Activated CD8-positive, alpha-beta T cell treated with anti-CD3 and anti-CD28 coated beads for 36 hours (primary cell): ENCODE measurements at regions not wholly inside any gene's neighbourhood (a gene's known extent, or its start where the extent isn't known, plus 50 kb on each side); places are given as distances from the start of the nearest gene placed in this dataset.
"Not testable (repeated sequence)": the region's sequence is repeated elsewhere in the genome, so short reads cannot be mapped to it uniquely, and the experiment has no call there.

ENCODE experiments used
- ATAC-seq: fragments of 200-7000 bp; cut with Tn5 transposase; one replicate; pipeline ENCODE4 v1.10.0; 2021; ENCODE audit warnings: mild to moderate bottlenecking, moderate library complexity
- CTCF ChIA-PET: fragments of 350-600 bp; sonication (Branson Sonifier 250); formaldehyde crosslinking; loops from one replicate; lab custom pipeline; 2021; ENCODE audit warnings: antibody characterized with exemption; lab: Charles Lee
- POLR2A ChIA-PET: fragments of 350-600 bp; sonication (Branson Sonifier 250); formaldehyde crosslinking; loops from one replicate; lab custom pipeline; 2021; ENCODE audit warnings: antibody characterized with exemption; lab: Charles Lee
- DNase-seq: peaks from one replicate; pipeline ENCODE4 v3.0.0-alpha.2; 2020
- H3K27ac Mint-ChIP-seq: one replicate; pipeline ENCODE4 v1.8.0; 2021; ENCODE audit warnings: mild to moderate bottlenecking, mixed read lengths
- H3K27me3 Mint-ChIP-seq: one replicate; pipeline ENCODE4 v1.8.0; 2021; ENCODE audit warnings: mixed read lengths
- H3K36me3 Mint-ChIP-seq: one replicate; pipeline ENCODE4 v1.8.0; 2021; ENCODE audit warnings: low read depth, mixed read lengths
- H3K4me1 Mint-ChIP-seq: one replicate; pipeline ENCODE4 v1.8.0; 2021; ENCODE audit warnings: low read depth, mixed read lengths
- H3K4me3 Mint-ChIP-seq: one replicate; pipeline ENCODE4 v1.8.0; 2021; ENCODE audit warnings: mild to moderate bottlenecking, moderate library complexity, mixed read lengths
- H3K9me3 Mint-ChIP-seq: one replicate; pipeline ENCODE4 v1.8.0; 2021; ENCODE audit warnings: mixed read lengths
- intact Hi-C: fragments of 100-400 bp; cut with micrococcal nuclease; formaldehyde crosslinking; loops from one replicate; pipeline ENCODE4 v1.10.0; 2022
- TF ChIP-seq, protein P1 (sequence below): fragments of 200-600 bp; IDR thresholded peaks from one replicate; pipeline ENCODE4 v1.8.0; 2022; ENCODE audit warnings: antibody characterized with exemption, mild to moderate bottlenecking

DNA sequence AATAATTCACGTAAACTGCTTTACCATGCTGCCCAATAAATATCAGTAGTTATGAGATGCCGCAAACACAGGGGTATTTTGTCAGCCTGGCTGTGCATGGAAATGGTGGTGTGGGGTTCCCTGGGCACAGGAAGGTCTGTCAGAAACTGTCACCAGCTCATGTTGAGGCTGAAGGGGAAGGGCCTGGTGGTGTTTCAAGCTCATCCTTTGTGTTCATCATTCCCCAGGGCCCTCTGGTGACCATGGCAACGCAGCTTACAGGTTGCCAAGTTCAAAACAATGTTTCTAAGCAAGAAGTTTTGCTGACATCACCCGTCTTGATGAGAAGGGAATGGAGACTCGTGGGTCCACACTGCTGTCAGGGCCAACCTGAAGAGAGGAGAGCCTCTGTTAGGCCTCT is 348.9 kb upstream of the C16orf82 start:
- Mint-ChIP-seq H3K27me3 (peaks cover 3% of the 10 kb centered on the region), H3K36me3 (no peaks in the 10 kb centered on the region), H3K4me3 (no peak overlapping the region), H3K4me1 (no peaks in the 10 kb centered on the region), H3K27ac (no peak overlapping the region), H3K9me3 (no peaks in the 10 kb centered on the region)
- TF ChIP-seq, protein P1, sequence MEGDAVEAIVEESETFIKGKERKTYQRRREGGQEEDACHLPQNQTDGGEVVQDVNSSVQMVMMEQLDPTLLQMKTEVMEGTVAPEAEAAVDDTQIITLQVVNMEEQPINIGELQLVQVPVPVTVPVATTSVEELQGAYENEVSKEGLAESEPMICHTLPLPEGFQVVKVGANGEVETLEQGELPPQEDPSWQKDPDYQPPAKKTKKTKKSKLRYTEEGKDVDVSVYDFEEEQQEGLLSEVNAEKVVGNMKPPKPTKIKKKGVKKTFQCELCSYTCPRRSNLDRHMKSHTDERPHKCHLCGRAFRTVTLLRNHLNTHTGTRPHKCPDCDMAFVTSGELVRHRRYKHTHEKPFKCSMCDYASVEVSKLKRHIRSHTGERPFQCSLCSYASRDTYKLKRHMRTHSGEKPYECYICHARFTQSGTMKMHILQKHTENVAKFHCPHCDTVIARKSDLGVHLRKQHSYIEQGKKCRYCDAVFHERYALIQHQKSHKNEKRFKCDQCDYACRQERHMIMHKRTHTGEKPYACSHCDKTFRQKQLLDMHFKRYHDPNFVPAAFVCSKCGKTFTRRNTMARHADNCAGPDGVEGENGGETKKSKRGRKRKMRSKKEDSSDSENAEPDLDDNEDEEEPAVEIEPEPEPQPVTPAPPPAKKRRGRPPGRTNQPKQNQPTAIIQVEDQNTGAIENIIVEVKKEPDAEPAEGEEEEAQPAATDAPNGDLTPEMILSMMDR, result no peak
- intact Hi-C loops, result no loop called here
- ChIA-PET POLR2A (no interaction called here), CTCF (no interaction called here)
- DNase-seq (no peak), ATAC-seq (no peak)

DNA sequence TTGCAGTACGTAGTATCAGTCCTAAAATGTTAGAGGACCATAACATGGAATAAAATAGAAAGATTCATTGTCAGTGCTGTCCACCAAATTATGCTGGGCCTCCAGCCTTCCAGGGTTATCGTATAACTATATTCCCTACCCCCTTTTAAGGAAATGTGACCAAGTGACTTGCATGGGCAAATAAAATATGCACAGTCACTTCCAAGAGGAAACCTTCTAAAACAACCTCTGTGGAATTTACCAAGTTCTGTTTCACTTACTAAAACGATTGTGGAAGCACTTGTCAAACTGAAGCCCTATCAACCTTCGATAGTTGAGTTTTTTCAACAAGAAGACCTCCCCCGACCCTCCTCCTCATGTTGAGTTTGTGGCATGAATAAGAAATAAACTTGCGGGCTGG is 345.4 kb upstream of the C16orf82 start:
- H3K9me3 Mint-ChIP-seq, result no peaks in the 10 kb centered on the region
- CTCF ChIA-PET, result interaction anchor here (0.6 kb wide), 1 partner anchor 32 kb away, joined by 3 read pairs; no protein-coding TSS in a partner anchor
- intact Hi-C loops, result no loop called here
- no peak overlapping the region for H3K4me3 Mint-ChIP-seq
- POLR2A ChIA-PET, result no interaction called here
- no peak overlapping the region for H3K27ac Mint-ChIP-seq
- H3K36me3 Mint-ChIP-seq, result no peaks in the 10 kb centered on the region
- ATAC-seq (no peak), DNase-seq (no peak)
- peaks cover 8% of the 10 kb centered on the region for H3K27me3 Mint-ChIP-seq
- H3K4me1 Mint-ChIP-seq, result no peaks in the 10 kb centered on the region
- TF ChIP-seq, protein P1, result no peak

DNA sequence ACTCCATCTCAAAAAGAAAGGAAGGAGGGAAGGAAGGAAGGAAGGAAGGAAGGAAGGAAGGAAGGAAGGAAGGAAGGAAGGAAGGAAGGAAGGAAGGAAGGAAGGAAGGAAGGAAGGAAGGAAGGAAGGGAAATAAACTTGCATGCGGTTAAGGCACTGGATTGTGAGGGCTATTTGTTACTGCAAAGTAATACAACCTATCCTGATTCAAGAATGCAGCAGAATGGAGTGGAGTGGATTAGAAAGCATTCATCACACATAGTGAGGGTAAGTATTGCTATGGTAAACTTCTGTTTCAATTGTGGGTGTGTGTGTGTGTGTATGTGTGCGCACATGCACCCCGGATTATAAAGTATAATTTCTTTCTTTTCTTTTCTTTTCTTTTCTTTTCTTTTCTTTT is 344.8 kb upstream of the C16orf82 start:
- CTCF ChIA-PET, result interaction anchor here (0.6 kb wide), 1 partner anchor 32 kb away, joined by 3 read pairs; no protein-coding TSS in a partner anchor
- POLR2A ChIA-PET, H3K4me3 Mint-ChIP-seq, H3K9me3 Mint-ChIP-seq, H3K4me1 Mint-ChIP-seq, H3K27ac Mint-ChIP-seq, DNase-seq, intact Hi-C loops, ATAC-seq, H3K36me3 Mint-ChIP-seq, H3K27me3 Mint-ChIP-seq: not testable (repeated sequence)

DNA sequence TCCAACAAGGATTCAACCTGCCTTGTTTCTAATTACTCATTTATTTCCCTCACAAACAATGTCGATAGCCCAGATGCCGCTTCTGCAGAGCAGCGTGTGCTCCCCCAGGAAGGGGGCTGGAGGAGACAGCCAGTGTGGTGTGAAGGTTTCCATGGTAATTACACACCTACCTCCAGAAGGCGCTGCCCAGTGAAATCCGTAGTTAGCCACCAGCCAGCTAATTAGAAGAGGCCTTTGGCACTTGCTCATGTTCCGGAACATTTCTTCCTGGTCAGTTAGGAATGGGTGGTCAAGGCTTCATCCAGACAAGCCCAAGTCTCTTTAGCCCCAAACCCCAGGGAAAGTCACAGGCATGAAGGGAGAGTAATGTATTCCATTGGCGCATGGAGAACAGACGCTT is 342.5 kb upstream of the C16orf82 start:
- H3K9me3 Mint-ChIP-seq, result no peaks in the 10 kb centered on the region
- ATAC-seq, result no peak
- POLR2A ChIA-PET, result no interaction called here
- CTCF ChIA-PET, result no interaction called here
- TF ChIP-seq, protein P1, result no peak
- DNase-seq, result no peak
- no peaks in the 10 kb centered on the region for H3K36me3 Mint-ChIP-seq
- H3K4me1 Mint-ChIP-seq, result no peaks in the 10 kb centered on the region
- H3K27ac Mint-ChIP-seq, result no peak overlapping the region
- intact Hi-C loops, result no loop called here
- H3K27me3 Mint-ChIP-seq, result peaks cover 14% of the 10 kb centered on the region
- no peak overlapping the region for H3K4me3 Mint-ChIP-seq

DNA sequence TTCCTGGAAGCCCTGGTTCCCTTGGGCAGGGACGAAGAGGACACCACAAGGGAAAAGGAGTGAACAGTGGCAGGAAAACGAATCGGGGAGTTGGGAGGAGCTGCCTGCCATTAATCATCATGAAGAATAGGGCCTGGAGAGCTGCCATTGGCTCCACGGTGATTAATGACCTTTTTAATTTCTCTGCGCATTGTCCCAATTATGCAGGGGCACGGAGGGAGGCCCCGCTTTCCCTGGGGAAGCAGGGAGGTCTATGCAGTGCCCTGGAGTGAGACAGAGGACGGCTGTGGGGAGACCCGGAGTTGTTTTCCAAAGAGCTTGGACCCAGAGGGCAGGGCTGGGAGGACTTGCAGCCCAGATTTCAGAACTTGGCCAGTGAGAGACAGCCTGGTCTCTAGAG is 338.9 kb upstream of the C16orf82 start:
- TF ChIP-seq, protein P1, result no peak
- Mint-ChIP-seq H3K27ac (no peak overlapping the region), H3K36me3 (no peaks in the 10 kb centered on the region), H3K9me3 (no peaks in the 10 kb centered on the region), H3K4me1 (no peaks in the 10 kb centered on the region), H3K27me3 (peaks cover 16% of the 10 kb centered on the region), H3K4me3 (no peak overlapping the region)
- CTCF ChIA-PET, result no interaction called here
- no peak for DNase-seq
- ATAC-seq, result no peak
- intact Hi-C loops, result no loop called here
- POLR2A ChIA-PET, result no interaction called here
